SK-N-MC (cell line): ENCODE measurements at regions not wholly inside any gene's neighbourhood (a gene's known extent, or its start where the extent isn't known, plus 50 kb on each side); places are given as distances from the start of the nearest gene placed in this dataset.

Experiments
- EZH2 ChIP-seq: fragments of 200-600 bp; sonication (generic); IDR thresholded peaks from one replicate; pipeline ENCODE4 v1.6.1; 2017; ENCODE audit warnings: antibody characterized with exemption
- FOXP2 ChIP-seq: optimal IDR thresholded peaks from 2 replicates; pipeline ENCODE3; 2011; ENCODE audit warnings: mild to moderate bottlenecking, moderate library complexity; ENCODE audit not compliant: insufficient read depth; ENCODE audit errors: extremely low read length, control extremely low read depth
- POLR2AphosphoS5 ChIP-seq: IDR thresholded peaks from 2 replicates; pipeline ENCODE4 v1.6.1; 2012; ENCODE audit warnings: mild to moderate bottlenecking, low read depth, low read length, borderline replicate concordance

DNA sequence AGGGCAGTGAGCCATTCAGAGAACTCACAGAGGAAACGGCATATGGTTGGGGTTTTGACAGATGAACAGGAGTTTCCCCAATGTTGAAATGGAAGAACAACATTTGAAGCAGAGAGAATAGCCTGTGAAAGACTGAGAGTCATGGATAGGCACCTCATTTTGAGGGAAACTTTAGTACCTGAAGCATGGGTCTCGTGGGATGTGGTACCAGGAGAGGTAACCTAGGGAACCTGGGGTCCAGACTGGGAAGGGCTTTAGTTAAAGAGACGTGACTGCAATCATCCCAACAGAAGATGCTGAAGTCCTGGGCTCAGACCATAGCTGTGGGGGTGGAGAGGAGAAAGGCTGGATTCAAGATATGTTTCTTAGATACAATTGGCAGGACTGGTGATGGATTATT is 137.8 kb upstream of the CCL2 start:
- TF ChIP-seq POLR2AphosphoS5 (no peak), EZH2 (no peak), FOXP2 (no peak)
